ENCODE measurements at regions not wholly inside any gene's neighbourhood (a gene's known extent, or its start where the extent isn't known, plus 50 kb on each side); places are given as distances from the start of the nearest gene placed in this dataset.

DNA sequence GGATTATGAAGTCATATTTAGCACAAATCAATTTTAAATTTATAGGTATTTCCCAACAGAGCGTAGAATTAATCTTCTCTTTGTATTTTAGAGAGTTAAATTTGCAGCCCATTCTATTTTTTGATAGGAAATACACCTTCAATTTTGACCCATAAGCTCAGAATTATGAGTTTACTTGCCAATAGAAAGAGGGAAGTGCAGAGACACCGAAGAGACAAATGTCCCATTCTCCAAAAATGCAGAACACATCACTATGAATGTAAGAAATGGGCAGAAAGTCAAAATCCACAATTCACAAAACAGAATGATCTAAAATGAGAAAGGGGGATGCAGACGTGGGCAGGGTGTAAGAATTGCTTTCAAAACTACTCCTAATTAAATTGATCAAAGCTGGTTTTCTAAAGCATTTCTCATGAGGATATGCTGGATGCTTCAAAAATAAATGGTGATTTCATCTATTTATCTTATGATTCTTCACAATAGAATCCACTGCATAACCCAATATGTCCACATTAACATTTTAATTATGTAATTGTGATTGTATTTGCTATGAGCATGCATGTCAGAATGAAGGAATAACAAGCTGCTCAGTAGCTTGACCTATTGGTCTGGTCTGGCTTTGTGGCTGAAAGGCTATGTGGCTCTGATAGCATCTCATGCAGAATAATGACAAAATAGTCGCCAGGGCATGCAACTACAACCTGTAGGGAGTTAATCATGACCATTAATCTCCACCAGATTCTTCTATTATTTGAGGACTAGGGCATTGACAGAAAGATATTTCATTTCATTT lies 550.1 kb upstream of the CDH18 start:
- H3K9ac ChIP-seq (ENCODE audit: low read length in 5 of 5), result no peak overlapping the region
- H3K4me3 ChIP-seq (ENCODE audit: low read depth in 1 of 5, low read length in 5 of 5), result no peak overlapping the region
- no peaks in the 10 kb centered on the region for H3K4me1 ChIP-seq (ENCODE audit: control insufficient read depth in 5 of 5, insufficient read depth in 5 of 5, low read length in 5 of 5)
- no peak overlapping the region for H3K27ac ChIP-seq (ENCODE audit: low read depth, low read length)
- peaks cover 0 to 11% (median 7%) of the 10 kb centered on the region in 5 donors for H3K9me3 ChIP-seq (ENCODE audit: control insufficient read depth in 5 of 5, low read length in 5 of 5)
- no peaks in the 10 kb centered on the region for H3K27me3 ChIP-seq (ENCODE audit: control insufficient read depth in 5 of 5, insufficient read depth in 4 of 5, low read length in 5 of 5)
- no peaks in the 10 kb centered on the region for H3K36me3 ChIP-seq (ENCODE audit: control insufficient read depth in 5 of 5, insufficient read depth in 5 of 5, low read length in 5 of 5)

DNA sequence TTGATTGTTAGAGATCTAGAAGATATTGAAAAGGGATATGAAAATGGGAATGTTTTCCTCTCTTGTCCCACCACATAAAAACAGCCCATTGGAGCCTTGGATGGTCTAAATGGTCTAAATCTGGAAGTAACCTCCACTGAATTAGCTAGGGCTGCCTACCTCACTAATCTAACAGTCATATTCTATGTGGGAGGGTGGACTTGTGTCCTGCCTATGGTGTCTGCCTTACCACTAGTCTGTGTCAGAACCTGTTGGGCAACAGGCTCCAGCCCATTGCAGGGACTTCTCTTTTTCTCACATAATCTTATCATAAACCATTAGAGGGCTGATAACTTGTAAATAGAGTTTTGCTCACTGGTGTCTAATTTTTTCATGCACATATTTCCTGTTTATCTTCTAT lies 548.8 kb upstream of the CDH18 start:
- no peak overlapping the region for H3K27ac ChIP-seq (ENCODE audit: low read depth, low read length)
- H3K9me3 ChIP-seq (ENCODE audit: control insufficient read depth in 5 of 5, low read length in 5 of 5), result peaks cover 0 to 11% (median 7%) of the 10 kb centered on the region in 5 donors

DNA sequence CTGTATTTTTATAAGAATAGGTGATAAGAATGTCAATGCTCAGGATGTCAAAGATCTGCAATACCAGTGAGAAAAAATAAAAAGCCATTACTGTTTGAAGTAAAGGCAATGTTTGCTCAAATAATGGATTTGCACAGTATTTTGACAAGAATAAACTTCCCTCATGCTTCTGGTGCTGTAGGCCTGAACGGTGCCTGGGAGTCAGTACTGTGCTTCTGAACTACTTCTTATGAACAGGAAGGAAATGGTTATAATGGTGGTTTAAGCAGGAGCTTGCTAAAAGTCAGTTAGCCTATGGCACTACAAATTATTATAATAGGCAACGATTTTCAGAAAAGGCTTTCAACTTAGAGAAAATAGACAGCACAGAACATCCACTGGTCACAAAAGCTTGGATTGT lies 548.3 kb upstream of the CDH18 start:
- peaks cover 0 to 11% (median 7%) of the 10 kb centered on the region in 5 donors for H3K9me3 ChIP-seq (ENCODE audit: control insufficient read depth in 5 of 5, low read length in 5 of 5)
- H3K9ac ChIP-seq (ENCODE audit: low read length in 5 of 5), result no peak overlapping the region
- no peak overlapping the region for H3K27ac ChIP-seq (ENCODE audit: low read depth, low read length)
- H3K4me3 ChIP-seq (ENCODE audit: low read depth in 1 of 5, low read length in 5 of 5), result no peak overlapping the region
- no peaks in the 10 kb centered on the region for H3K27me3 ChIP-seq (ENCODE audit: control insufficient read depth in 5 of 5, insufficient read depth in 4 of 5, low read length in 5 of 5)
- no peaks in the 10 kb centered on the region for H3K36me3 ChIP-seq (ENCODE audit: control insufficient read depth in 5 of 5, insufficient read depth in 5 of 5, low read length in 5 of 5)
- no peaks in the 10 kb centered on the region for H3K4me1 ChIP-seq (ENCODE audit: control insufficient read depth in 5 of 5, insufficient read depth in 5 of 5, low read length in 5 of 5)

More for the DNA sequence above, 548.8 kb upstream of the CDH18 start:
- Histone ChIP-seq H3K27me3 (ENCODE audit: control insufficient read depth in 5 of 5, insufficient read depth in 4 of 5, low read length in 5 of 5) (no peaks in the 10 kb centered on the region), H3K4me1 (ENCODE audit: control insufficient read depth in 5 of 5, insufficient read depth in 5 of 5, low read length in 5 of 5) (no peaks in the 10 kb centered on the region), H3K4me3 (ENCODE audit: low read depth in 1 of 5, low read length in 5 of 5) (no peak overlapping the region), H3K36me3 (ENCODE audit: control insufficient read depth in 5 of 5, insufficient read depth in 5 of 5, low read length in 5 of 5) (no peaks in the 10 kb centered on the region), H3K9ac (ENCODE audit: low read length in 5 of 5) (no peak overlapping the region)

DNA sequence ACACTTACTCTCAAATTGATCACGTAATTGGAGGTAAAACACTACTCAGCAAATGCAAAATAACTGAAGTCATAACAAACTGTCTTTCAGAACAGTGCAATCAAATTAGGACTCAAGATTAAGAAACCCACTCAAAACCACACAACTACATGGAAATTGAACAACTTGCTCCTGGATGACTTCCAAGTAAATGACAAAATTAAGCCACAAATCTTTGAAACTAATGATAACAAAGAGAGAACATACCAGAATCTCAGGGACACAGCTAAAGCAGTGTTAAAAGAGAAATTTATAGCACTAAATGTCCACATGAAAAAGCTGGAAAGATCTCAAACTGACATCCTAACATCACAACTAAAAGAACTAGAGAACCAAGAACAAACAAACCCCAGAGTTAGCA lies 540.5 kb upstream of the CDH18 start:
- Histone ChIP-seq H3K27ac (ENCODE audit: low read depth, low read length) (no peak overlapping the region), H3K36me3 (ENCODE audit: control insufficient read depth in 5 of 5, insufficient read depth in 5 of 5, low read length in 5 of 5) (no peaks in the 10 kb centered on the region), H3K9me3 (ENCODE audit: control insufficient read depth in 5 of 5, low read length in 5 of 5) (peaks cover 0 to 7% (median 0%) of the 10 kb centered on the region in 5 donors), H3K9ac (ENCODE audit: low read length in 5 of 5) (no peak overlapping the region), H3K4me3 (ENCODE audit: low read depth in 1 of 5, low read length in 5 of 5) (no peak overlapping the region), H3K4me1 (ENCODE audit: control insufficient read depth in 5 of 5, insufficient read depth in 5 of 5, low read length in 5 of 5) (no peaks in the 10 kb centered on the region), H3K27me3 (ENCODE audit: control insufficient read depth in 5 of 5, insufficient read depth in 4 of 5, low read length in 5 of 5) (no peaks in the 10 kb centered on the region)

DNA sequence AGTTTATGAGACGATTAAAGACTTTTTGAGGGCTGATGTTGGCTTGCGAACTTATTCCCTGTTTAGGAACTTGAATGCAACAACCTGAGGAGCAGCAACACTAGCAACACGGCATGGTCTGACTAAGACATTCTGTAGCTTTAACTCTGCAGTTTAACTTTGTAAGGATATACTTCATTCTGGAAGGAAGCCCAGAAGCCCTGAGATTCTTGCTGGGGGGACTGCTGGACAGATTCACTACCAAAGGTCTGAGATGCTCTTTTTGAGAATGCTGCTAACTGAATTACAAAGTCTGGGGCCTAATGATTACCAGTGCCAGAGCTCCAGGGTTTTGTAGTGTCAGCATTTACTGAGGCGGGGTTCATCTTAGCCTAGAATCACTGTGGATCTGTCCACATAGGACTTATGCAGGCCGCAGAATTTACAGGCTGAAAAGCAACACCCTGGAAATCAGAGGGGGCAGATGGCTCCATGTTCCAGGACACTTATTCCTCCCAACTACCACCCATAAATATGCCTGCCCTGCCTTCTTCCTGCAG lies 537.1 kb upstream of the CDH18 start:
- Histone ChIP-seq H3K27me3 (ENCODE audit: control insufficient read depth in 5 of 5, insufficient read depth in 4 of 5, low read length in 5 of 5) (no peaks in the 10 kb centered on the region), H3K36me3 (ENCODE audit: control insufficient read depth in 5 of 5, insufficient read depth in 5 of 5, low read length in 5 of 5) (no peaks in the 10 kb centered on the region), H3K4me1 (ENCODE audit: control insufficient read depth in 5 of 5, insufficient read depth in 5 of 5, low read length in 5 of 5) (no peaks in the 10 kb centered on the region), H3K4me3 (ENCODE audit: low read depth in 1 of 5, low read length in 5 of 5) (no peak overlapping the region), H3K9ac (ENCODE audit: low read length in 5 of 5) (no peak overlapping the region), H3K27ac (ENCODE audit: low read depth, low read length) (no peak overlapping the region), H3K9me3 (ENCODE audit: control insufficient read depth in 5 of 5, low read length in 5 of 5) (peaks cover 0 to 3% (median 0%) of the 10 kb centered on the region in 5 donors)

DNA sequence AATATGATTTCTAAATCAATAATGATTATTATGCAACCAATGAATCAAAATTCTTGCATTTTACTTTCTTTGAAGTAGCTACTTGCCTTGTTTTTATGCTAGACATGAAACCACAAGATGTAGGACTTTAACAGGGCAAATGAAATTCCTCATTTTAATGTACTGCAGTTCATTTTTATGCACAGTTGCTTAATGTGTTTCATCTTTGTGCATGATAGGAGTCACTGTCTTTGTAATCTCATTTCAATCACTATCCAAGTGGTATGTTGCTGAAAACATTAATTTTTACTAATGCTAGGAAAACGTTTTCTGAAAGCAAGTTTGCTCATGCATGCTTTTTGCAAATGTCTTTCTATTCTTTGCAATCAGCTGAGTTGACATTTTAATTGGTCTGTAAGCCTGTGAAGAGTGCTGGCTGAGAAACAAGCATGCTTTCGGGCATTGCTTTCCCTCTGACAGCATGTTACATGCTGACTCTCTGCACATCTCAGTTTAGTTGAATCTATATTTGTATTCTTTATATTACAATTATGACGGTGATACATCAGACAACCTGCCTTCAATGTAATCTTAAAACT lies 535.0 kb upstream of the CDH18 start:
- H3K9ac ChIP-seq (ENCODE audit: low read length in 5 of 5), result no peak overlapping the region
- H3K27me3 ChIP-seq (ENCODE audit: control insufficient read depth in 5 of 5, insufficient read depth in 4 of 5, low read length in 5 of 5), result no peaks in the 10 kb centered on the region
- no peak overlapping the region for H3K27ac ChIP-seq (ENCODE audit: low read depth, low read length)
- H3K4me3 ChIP-seq (ENCODE audit: low read depth in 1 of 5, low read length in 5 of 5), result no peak overlapping the region
- no peaks in the 10 kb centered on the region for H3K4me1 ChIP-seq (ENCODE audit: control insufficient read depth in 5 of 5, insufficient read depth in 5 of 5, low read length in 5 of 5)
- H3K36me3 ChIP-seq (ENCODE audit: control insufficient read depth in 5 of 5, insufficient read depth in 5 of 5, low read length in 5 of 5), result no peaks in the 10 kb centered on the region
- H3K9me3 ChIP-seq (ENCODE audit: control insufficient read depth in 5 of 5, low read length in 5 of 5), result peaks cover 0 to 3% (median 0%) of the 10 kb centered on the region in 5 donors

DNA sequence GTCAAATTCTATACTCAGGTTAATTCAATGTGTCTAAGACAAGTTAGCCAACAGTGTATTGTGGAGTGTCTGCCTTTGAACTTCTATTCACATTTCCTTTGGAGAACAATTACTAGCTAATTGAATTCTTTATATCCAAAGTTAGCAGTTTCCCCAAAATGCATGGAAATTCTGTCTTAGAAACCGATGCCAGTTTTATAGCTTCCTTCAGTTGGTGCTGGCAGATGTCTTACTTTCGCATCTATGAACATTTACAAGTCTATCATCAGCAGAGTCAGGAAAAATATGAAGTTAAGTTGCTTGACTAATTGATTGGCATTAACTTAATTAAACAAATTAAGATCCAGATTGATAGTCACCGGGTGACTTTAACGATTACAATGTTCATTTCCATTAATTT lies 527.6 kb upstream of the CDH18 start:
- Histone ChIP-seq H3K4me3 (ENCODE audit: low read depth in 1 of 5, low read length in 5 of 5) (no peak overlapping the region), H3K9ac (ENCODE audit: low read length in 5 of 5) (no peak overlapping the region), H3K9me3 (ENCODE audit: control insufficient read depth in 5 of 5, low read length in 5 of 5) (no peaks in the 10 kb centered on the region), H3K4me1 (ENCODE audit: control insufficient read depth in 5 of 5, insufficient read depth in 5 of 5, low read length in 5 of 5) (no peaks in the 10 kb centered on the region), H3K27me3 (ENCODE audit: control insufficient read depth in 5 of 5, insufficient read depth in 4 of 5, low read length in 5 of 5) (no peaks in the 10 kb centered on the region), H3K27ac (ENCODE audit: low read depth, low read length) (no peak overlapping the region), H3K36me3 (ENCODE audit: control insufficient read depth in 5 of 5, insufficient read depth in 5 of 5, low read length in 5 of 5) (no peaks in the 10 kb centered on the region)

DNA sequence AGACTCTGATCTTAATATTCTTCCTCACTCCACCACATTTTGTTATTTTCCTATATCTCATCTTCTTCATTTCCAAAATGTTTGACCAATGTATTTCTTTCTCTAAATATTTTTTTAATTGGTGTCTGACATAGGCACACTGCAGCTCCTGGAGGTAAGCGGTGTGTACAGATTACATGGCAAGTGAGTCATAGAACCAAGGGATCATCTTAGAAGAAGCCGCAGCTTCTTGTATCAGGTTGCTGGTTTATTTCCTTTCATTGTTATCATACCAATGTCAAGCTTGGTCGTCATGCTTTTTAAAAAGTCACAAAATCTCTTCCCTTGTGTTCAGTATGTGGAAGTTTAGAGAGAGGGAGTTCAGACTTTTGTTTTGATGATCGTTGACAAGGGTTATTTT lies 526.1 kb upstream of the CDH18 start:
- no peaks in the 10 kb centered on the region for H3K36me3 ChIP-seq (ENCODE audit: control insufficient read depth in 5 of 5, insufficient read depth in 5 of 5, low read length in 5 of 5)
- H3K9me3 ChIP-seq (ENCODE audit: control insufficient read depth in 5 of 5, low read length in 5 of 5), result no peaks in the 10 kb centered on the region
- H3K4me3 ChIP-seq (ENCODE audit: low read depth in 1 of 5, low read length in 5 of 5), result no peak overlapping the region
- H3K4me1 ChIP-seq (ENCODE audit: control insufficient read depth in 5 of 5, insufficient read depth in 5 of 5, low read length in 5 of 5), result no peaks in the 10 kb centered on the region
- H3K27ac ChIP-seq (ENCODE audit: low read depth, low read length), result no peak overlapping the region
- no peaks in the 10 kb centered on the region for H3K27me3 ChIP-seq (ENCODE audit: control insufficient read depth in 5 of 5, insufficient read depth in 4 of 5, low read length in 5 of 5)
- H3K9ac ChIP-seq (ENCODE audit: low read length in 5 of 5), result no peak overlapping the region

DNA sequence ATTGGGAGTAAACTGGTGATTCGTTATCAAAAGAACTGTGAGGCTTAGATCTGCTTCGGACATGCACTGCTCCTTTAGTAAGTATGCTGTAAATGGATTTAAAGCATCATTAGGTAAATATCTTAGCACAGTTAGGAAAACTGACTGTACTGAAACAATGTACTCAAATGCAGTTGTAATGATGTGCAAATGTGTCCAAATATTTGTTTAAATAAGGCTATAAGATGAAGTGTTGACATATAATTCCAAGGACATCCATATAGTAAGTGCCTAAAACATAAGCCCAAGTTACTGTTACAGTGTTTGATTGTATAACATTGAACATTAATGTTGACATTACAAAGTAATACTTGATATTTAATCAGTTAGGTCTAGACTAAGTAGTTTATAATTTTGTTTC lies 512.5 kb upstream of the CDH18 start:
- Histone ChIP-seq H3K4me3 (ENCODE audit: low read depth in 1 of 5, low read length in 5 of 5) (no peak overlapping the region), H3K9ac (ENCODE audit: low read length in 5 of 5) (no peak overlapping the region), H3K4me1 (ENCODE audit: control insufficient read depth in 5 of 5, insufficient read depth in 5 of 5, low read length in 5 of 5) (no peaks in the 10 kb centered on the region), H3K36me3 (ENCODE audit: control insufficient read depth in 5 of 5, insufficient read depth in 5 of 5, low read length in 5 of 5) (no peaks in the 10 kb centered on the region), H3K27ac (ENCODE audit: low read depth, low read length) (no peak overlapping the region), H3K27me3 (ENCODE audit: control insufficient read depth in 5 of 5, insufficient read depth in 4 of 5, low read length in 5 of 5) (no peaks in the 10 kb centered on the region), H3K9me3 (ENCODE audit: control insufficient read depth in 5 of 5, low read length in 5 of 5) (no peaks in the 10 kb centered on the region)

DNA sequence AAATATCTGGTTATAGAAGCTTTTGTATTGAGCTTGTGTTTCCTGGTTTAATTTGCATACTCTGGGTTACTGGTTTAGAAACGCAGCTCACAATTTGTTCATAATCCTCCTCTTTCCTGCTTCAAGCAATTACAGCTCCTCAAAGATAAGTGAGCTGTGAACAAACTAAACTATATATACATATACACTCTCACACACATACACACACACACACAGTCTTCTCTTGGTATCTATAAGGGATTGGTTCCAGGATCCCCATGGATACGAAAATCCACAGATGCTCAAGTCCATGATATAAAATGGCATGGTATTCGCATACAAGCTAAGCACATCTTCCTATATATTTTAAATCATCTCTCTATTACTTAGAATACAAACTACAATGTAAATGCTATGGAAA lies 510.9 kb upstream of the CDH18 start:
- no peaks in the 10 kb centered on the region for H3K36me3 ChIP-seq (ENCODE audit: control insufficient read depth in 5 of 5, insufficient read depth in 5 of 5, low read length in 5 of 5)
- no peak overlapping the region for H3K9ac ChIP-seq (ENCODE audit: low read length in 5 of 5)
- no peak overlapping the region for H3K4me3 ChIP-seq (ENCODE audit: low read depth in 1 of 5, low read length in 5 of 5)
- peaks cover 0 to 3% (median 0%) of the 10 kb centered on the region in 5 donors for H3K9me3 ChIP-seq (ENCODE audit: control insufficient read depth in 5 of 5, low read length in 5 of 5)
- H3K4me1 ChIP-seq (ENCODE audit: control insufficient read depth in 5 of 5, insufficient read depth in 5 of 5, low read length in 5 of 5), result no peaks in the 10 kb centered on the region
- H3K27ac ChIP-seq (ENCODE audit: low read depth, low read length), result no peak overlapping the region
- no peaks in the 10 kb centered on the region for H3K27me3 ChIP-seq (ENCODE audit: control insufficient read depth in 5 of 5, insufficient read depth in 4 of 5, low read length in 5 of 5)
